Skeletal muscle cell (primary cell): ENCODE measurements at regions not wholly inside any gene's neighbourhood (a gene's known extent, or its start where the extent isn't known, plus 50 kb on each side); places are given as distances from the start of the nearest gene placed in this dataset.

Experiments used
- DNase-seq: peaks from one replicate; pipeline ENCODE4 v3.0.0-alpha.2; 2010; ENCODE audit warnings: low read depth
- H3K4me3 ChIP-seq: 2 replicates; pipeline ENCODE4 v1.5.1; 2011; ENCODE audit warnings: low read depth, mild to moderate bottlenecking, control low read depth, low read length, moderate library complexity

DNA sequence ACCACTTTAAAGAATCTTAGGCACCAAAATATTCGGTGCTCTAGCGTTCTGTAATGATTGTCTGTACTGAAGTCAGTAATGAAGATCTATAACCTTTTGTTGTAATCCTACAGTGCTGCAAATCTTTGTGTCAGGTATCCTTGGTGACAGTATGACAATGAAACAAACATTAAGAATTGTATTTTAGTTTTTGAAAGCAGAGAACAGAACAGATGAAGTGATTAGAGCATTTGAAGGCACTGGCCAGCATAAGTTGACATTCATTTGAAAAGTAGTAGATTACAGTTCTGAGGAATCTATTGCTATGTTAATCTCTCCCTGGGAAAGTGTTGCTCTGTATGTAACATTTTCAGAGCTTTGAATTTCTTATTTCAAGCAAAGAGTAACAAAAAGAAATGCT lies 451.2 kb downstream of the NUP35 start:
- no peak for DNase-seq
- no peak overlapping the region for H3K4me3 ChIP-seq

DNA sequence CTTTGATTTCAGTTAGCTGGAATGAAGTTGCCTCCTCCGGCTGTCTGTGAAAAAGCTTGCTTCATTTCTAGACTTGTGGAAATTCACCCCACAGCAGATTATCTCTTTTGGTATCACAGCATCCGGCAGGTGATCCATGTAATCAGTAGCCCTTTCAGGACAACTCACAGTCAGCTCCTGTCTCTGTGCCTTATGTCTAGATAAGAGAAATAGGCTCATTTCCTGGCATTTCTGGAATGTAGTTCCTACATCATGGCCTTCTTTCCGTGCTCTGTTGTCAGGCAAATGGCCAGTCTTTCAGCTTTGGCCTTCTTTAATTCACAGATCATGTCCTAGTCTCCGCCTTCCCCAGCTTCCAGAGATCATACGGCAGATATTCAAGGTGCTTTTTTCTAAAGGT lies 455.4 kb downstream of the NUP35 start:
- no peak for DNase-seq

DNA sequence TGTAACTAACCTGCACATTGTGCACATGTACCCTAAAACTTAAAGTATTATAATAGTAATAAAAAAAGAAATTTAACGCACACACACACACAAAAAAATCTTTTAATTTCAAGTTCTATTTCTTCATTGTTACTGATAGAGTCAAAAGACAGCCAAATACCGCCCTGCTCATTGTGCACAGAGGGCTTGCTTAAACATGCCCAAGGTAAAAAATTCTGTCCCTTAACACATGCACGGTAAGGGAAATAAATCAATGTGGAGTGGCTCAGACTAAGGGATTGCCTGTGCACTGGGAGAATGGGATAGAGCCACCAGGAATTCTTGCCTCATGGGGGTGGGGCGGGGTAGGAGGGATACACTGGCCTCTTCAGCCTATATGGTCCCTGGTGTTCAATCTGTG lies 468.0 kb downstream of the NUP35 start:
- DNase-seq = no peak
- no peak overlapping the region for H3K4me3 ChIP-seq

More for the DNA sequence above, 455.4 kb downstream of the NUP35 start:
- H3K4me3 ChIP-seq = no peak overlapping the region

DNA sequence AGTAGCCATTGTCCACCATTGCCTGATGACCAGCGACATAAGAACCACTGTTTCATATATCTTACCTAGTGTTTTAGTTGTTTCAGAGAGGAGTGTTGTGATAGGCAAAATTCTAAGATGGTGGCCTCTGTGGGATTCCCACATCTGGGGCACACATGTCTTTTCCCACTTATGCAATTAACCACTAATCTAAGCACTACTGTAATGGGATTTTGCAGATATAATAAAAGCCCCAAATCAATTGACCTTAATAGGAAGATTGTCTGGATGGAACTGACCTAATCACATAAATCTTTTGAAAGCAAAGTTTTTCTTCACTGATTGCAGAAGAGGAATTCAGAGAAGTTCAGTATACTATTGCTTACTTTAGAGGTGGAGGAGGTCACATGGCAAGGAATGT lies 469.9 kb downstream of the NUP35 start:
- no peak for DNase-seq

DNA sequence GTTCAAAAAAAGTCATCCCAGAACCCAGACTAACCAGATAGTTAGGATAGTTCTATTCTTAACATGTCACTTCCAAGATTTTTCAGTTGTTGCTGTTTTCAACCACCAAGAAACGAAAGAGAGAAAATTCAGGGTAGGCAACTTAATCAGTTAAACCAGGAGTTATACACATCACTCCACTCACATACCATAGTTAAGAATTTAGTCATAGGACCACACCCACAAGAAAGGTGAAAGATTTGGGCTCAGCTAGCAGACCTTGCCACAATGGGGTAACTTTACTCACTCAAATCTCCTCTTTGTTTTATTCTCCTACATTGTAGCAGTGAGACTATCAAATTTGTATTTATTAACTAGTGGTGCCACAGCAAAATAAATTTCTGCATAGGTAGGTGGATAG lies 473.6 kb downstream of the NUP35 start:
- no peak for DNase-seq
- no peak overlapping the region for H3K4me3 ChIP-seq

More for the DNA sequence above, 469.9 kb downstream of the NUP35 start:
- no peak overlapping the region for H3K4me3 ChIP-seq

DNA sequence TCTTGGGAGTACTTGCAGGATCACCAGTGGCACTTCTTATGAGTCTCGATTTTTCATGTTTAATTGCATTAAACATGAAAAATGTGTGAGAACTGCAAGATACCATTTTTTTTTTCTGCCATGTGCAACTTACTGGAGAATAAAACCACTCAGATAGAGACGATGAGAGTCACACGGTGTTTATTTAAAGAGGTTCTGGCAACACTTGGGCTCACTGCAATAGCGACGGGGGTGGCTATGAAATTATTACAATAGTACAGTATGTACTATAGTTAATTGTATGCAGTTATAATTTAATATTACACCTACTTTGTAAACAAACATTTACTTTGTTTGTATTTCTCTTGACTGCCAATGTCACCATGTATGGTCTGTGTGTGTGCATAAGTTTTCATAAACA lies 479.8 kb downstream of the NUP35 start:
- no peak for DNase-seq
- no peak overlapping the region for H3K4me3 ChIP-seq

DNA sequence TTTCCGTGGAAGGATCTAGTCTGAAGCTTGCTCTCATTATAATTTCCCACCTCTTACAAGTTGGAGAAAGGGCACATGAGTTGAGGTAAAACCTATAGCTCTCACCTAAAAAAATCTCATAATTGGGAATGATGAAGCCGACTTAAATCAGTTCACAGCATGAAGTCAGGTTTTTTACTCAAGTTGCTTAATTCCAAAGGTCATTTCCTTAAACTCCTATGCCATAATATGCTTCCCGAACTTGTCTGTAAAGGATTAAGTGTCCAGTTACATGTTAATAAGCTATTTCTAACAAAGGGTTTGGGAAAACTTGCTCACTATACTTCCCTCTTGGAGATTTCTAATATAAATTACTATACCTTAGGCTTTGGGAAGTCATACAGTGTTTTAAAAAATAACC lies 481.2 kb downstream of the NUP35 start:
- DNase-seq = no peak
- no peak overlapping the region for H3K4me3 ChIP-seq

DNA sequence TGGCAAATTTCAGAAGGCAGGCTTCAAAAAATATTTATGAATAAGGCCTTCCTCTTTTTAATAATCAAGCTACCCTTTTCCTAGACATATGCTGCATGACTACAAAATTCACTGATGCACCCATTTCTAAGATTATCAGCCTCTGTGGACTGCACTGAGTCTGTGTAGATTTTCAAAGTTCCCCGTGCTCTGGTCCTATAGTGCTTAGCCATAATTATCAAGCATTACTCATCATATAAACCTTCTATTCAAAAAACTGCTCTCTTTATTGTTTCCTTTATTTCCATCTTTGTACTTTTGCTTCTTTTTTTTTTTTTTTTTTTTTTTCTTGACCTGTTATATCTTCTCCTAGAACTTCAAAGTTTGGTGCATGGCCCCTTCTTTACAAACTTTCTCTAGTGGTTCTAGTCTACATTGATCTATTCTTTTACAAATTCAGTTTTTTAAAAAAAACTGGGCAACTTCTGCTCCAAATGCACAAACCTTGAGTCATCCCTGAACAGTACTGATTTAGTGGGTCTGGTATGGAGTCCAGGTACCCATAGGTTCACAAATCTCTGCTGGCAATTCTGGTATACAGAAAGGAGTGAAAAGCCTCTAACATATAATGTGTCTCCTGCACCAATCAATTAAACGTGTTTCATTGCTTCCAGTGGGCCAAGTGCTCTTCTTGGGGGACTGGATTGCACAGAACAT lies 481.9 kb downstream of the NUP35 start:
- DNase-seq = no peak
- no peak overlapping the region for H3K4me3 ChIP-seq

DNA sequence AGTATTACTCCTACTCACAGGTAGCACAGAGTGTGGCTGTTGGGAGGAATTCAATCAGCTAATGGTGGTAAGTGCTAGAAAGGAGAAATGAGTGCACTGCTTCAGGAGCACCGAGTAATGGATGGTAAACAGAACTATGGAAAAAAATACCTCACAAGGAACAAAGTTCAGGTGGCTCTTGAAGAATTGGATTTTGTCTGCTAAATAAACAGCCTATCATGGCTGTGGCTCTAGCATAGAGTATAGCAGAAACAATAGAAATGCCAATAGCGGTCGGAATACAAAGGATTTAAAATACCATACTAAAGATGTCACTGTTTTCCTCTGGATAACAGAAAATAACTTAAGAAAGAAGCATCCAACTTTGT lies 482.5 kb downstream of the NUP35 start:
- no peak for DNase-seq
- H3K4me3 ChIP-seq = no peak overlapping the region

DNA sequence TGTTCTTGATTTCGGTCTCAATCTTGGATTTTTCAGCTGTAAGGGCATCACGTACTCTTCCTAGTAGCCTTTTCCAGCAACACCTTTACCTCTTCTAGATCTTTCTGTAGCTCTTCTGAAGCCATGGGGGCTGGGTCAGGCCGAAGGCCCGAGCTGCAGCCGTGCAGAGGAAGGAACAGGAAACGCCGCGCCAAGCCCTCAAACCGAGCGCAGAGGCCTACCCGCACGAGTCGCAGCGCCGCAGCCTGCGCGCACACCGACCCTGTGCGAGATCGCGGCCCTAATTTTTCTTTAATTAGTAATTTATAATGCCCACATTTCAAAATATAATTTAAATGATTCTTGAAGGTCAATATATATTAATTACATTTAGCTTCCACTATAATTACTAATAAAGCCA lies 483.8 kb downstream of the NUP35 start:
- DNase-seq = no peak
- no peak overlapping the region for H3K4me3 ChIP-seq

DNA sequence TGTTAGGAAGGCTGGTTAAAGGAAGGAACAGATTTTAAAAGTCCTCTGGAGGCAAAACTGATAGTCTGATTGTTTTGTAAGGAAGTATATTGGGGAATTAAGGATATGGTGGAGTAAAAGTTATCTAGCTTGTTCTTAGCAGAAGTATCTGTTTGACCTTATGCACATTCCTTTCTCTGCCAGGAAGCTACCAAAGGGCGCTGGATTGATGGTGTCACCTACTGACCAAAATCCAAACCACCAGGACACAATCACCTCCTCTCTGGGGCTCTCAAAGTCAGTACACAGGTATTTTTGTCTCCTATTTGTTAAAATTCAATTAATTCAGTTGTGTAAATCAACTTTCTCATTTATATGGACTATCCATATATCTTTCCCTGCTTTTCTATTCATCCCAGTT lies 484.5 kb downstream of the NUP35 start:
- H3K4me3 ChIP-seq = no peak overlapping the region
- DNase-seq = no peak

DNA sequence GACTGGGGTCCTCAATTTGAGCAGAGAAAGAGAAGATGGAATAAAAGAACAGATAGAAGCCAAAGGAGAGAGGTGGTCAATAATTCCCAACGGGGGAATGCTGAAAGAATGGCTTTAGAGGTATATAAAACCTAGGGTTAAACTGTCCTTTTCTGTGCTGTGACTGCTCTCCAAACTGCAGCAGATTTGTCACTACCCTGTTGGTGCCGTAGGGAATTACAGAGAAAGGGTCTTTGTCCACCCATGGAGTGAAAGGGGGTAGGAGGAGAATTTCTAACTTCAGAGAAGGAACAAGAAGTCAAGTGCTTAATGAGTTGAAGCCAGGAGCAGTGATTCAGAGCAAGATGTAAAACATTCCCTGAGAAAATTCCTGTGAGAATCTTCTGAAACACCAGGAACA lies 486.5 kb downstream of the NUP35 start:
- DNase-seq = no peak

DNA sequence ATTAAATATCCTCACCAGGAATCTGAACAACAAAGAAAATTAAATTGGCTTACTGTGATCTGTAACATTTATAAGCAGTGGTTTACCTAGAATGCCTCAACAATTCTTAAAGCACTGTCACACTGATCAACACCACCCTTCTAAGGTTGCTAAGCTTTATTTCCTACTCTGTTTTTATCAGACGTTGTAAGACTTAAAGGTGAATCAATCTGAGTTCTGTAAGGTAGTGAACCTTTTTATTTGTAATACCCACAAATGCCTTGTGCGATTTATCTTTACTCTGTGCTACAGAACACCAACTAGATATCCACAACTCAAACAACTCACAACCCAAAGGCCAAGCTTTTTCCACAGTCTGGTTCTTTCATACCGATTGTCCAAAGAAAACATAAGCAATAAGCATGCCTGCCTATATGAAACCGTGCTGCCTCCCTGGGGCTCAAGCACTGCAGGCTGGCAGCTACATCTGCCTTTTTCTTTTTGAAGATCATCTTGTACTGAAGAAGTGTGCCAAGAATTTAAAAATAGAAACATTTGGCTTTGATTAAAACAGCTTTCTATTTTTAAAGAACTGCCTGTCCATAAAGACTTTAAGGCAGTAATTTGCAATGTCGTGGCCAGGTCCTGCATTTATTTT lies 490.7 kb downstream of the NUP35 start:
- peak; percentile 47 for DNase-seq
- no peak overlapping the region for H3K4me3 ChIP-seq

More for the DNA sequence above, 486.5 kb downstream of the NUP35 start:
- no peak overlapping the region for H3K4me3 ChIP-seq

DNA sequence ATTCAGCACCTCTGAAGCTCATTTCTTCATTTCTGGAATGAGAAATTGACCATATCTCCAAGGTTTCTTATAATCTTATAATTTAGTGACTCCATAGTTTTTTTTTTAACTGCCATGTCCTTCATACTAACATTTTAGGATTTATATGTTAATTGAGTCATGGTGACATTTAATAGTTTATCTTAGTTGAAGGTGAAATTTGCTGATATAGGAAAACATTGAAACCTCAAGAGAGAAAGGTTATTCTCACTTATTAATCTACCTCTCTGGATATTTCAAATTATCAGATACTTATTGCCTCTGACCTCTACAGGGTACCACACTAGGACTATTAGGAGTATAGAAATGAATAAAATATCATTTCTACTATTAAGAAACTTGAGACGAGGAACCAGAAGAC lies 499.0 kb downstream of the NUP35 start:
- DNase-seq = no peak

DNA sequence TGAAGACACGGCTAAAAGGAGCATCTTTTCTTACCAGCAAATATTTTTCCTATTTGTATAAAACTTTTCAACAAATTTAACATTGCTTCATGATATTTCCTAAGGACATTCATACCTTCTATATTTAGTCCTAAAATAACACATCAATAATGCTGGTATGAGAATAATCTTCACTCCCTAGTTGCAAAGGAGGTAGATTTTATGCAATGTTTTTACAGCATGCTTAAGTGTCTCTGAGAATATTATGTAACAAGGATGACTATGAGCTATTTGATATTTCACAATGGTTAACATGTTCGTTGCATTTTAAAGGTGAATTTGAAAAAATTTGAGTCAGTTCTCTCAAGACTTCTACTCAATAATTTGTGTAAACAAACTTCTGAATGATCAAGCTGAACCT lies 506.7 kb downstream of the NUP35 start:
- DNase-seq = no peak
- H3K4me3 ChIP-seq = no peak overlapping the region

More for the DNA sequence above, 499.0 kb downstream of the NUP35 start:
- H3K4me3 ChIP-seq = no peak overlapping the region

DNA sequence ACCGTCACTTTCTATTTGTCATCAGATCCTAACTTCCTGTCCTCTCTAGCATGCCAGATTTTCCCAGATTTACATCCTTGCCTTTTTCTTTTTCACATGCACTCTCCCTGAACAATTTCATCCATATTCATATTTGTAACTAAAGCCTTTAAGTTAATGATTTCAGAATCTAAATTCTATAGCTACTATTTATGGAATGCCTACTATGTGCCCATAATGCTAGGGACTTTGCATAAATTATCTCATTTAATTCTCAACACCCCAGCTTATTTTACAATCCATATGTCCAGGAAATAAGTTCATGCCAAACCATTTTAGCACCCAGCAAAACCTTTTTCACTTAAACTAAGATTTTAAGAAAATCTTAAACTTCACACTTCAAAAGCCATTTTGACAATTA lies 531.9 kb downstream of the NUP35 start:
- no peak for DNase-seq
- H3K4me3 ChIP-seq = no peak overlapping the region

DNA sequence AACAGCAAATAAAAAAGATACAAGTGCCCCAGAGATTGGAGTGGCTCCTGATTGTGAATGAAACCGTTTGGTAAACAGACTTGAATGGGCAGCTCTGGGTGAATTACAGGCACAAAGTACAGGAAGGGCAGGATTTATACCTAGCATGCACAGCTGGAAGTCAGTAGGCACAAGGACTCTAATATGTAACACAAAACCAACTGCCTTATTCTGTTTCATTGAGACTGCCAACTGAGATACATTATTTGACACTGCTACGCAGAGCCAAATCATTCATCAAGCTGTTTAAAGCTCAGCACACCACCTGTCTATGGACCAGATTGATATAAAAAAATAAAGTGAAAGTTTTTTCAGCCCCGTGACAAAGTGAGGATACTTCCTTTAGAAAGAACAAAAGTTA lies 541.2 kb downstream of the NUP35 start:
- no peak for DNase-seq
- H3K4me3 ChIP-seq = no peak overlapping the region

DNA sequence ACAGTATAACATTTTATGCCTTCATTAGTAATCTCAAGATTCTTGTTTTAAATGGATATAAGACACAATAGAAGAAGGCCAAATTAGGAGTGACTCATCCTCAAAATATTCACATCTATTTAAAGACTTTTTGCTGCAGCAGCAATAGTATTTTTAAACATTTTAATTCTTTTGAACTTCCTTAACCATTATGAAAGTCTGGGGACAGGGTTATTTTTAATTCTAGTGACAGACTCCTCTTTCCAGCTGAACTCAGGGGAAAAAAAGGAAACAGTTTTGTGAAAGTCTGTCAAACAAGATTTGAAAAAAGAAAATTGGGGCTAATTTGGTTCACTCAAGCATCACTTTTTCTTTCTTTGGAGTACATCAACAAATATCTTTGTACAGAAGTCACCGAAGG lies 541.8 kb downstream of the NUP35 start:
- H3K4me3 ChIP-seq = no peak overlapping the region
- peak; percentile 2 for DNase-seq

DNA sequence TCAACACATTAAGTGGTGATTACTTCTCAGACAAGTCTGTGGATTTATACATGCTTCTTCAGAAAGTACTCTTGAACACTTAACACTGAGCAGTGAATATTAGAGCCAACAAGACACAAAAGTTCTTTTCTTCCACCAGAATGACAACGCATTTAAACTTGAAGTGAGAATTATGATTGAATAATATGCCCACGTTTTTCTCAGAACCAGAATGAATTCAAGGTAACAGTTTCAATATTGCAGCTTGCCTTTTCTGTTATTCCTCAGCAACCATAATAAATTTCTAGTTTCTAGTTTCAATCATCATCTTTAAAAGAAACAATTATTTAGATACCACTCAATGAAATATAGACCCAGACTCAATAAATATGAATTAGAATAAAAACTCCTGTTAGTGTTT lies 547.0 kb downstream of the NUP35 start:
- no peak for DNase-seq

DNA sequence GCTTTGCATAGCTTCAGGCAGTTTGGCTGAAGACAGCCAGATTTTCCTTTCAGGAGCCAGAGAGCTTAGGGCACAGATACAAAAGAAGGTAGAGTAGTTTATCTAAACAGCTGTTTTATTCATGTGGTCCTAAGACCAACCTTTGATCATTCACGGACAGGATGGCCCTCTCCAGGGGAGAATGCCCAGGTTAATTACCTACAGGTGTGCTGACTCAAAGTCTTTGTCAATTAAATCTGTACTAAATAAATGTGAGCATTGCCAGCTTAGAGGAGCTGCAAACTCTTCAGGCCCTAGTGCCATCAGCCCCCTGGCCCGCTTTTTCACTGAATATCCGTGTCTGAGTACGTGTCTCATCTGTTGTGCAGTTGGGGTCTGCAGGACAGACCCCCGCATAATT lies 554.7 kb downstream of the NUP35 start:
- H3K4me3 ChIP-seq = no peak overlapping the region
- DNase-seq = no peak

More for the DNA sequence above, 547.0 kb downstream of the NUP35 start:
- H3K4me3 ChIP-seq = no peak overlapping the region

DNA sequence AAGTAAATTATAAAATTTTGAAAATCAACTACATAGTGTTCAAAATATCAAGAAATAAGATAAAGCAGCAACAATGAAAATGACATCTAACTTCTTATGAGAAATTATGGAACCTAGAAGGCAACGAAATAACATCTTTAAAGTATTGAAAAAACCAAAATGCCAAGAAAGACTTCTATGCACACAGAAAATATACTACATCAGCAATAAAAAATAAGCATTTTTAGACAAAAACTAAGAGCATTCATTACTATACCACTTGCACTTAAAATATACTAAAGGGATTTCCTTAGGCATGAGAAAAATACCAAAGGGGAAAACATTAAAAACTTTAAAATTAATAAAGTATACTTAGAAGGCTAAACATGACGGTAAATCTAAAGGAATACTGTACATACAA lies 556.3 kb downstream of the NUP35 start:
- H3K4me3 ChIP-seq = no peak overlapping the region
- DNase-seq = no peak
